OCI-LY3 (cell line): ENCODE measurements at regions not wholly inside any gene's neighbourhood (a gene's known extent, or its start where the extent isn't known, plus 50 kb on each side); places are given as distances from the start of the nearest gene placed in this dataset.

Source experiments
- EZH2phosphoT487 ChIP-seq: fragments of 200-600 bp; shearing (Covaris generic); IDR thresholded peaks from 2 replicates; pipeline ENCODE4 v1.6.1; 2018; ENCODE audit warnings: antibody characterized with exemption, mixed run types, low read depth
- TF ChIP-seq, protein P1 (sequence below): fragments of 200-600, 300-600 bp; sonication (generic); IDR thresholded peaks from 2 replicates; pipeline ENCODE4 v1.5.1; 2014; ENCODE audit warnings: antibody characterized with exemption, low read length, low read depth

DNA sequence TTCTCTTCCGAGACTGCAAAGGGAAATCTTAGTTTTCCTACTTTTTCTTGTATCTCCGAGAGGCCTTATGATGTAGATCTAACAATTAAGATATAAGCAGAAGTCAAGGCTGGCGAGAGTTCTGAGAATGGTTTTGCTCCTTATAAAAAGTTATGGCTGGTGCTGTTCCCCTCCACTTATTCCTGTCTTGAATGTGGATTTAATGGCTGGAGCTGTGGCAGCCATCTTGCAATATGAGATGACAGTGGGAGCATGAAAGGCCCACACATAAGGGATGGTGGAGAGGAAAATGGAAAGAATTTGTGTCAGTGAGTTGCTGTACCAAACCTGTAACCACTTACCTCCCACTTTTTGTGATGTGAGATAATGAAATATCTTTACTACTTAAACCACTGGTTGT is 124.6 kb upstream of the SLC22A23 start:
- TF ChIP-seq, protein P1, sequence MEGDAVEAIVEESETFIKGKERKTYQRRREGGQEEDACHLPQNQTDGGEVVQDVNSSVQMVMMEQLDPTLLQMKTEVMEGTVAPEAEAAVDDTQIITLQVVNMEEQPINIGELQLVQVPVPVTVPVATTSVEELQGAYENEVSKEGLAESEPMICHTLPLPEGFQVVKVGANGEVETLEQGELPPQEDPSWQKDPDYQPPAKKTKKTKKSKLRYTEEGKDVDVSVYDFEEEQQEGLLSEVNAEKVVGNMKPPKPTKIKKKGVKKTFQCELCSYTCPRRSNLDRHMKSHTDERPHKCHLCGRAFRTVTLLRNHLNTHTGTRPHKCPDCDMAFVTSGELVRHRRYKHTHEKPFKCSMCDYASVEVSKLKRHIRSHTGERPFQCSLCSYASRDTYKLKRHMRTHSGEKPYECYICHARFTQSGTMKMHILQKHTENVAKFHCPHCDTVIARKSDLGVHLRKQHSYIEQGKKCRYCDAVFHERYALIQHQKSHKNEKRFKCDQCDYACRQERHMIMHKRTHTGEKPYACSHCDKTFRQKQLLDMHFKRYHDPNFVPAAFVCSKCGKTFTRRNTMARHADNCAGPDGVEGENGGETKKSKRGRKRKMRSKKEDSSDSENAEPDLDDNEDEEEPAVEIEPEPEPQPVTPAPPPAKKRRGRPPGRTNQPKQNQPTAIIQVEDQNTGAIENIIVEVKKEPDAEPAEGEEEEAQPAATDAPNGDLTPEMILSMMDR = no peak
- TF ChIP-seq EZH2phosphoT487 = no peak
